K562 (cell line): ENCODE measurements at regions not wholly inside any gene's neighbourhood (a gene's known extent, or its start where the extent isn't known, plus 50 kb on each side); places are given as distances from the start of the nearest gene placed in this dataset.

ENCODE experiments used
- ATAC-seq: fragments of 200-7000 bp; cut with Tn5 transposase; 3 replicates; pipeline ENCODE4 v1.9.1; 2020; ENCODE audit warnings: moderate library complexity
- BruUV-seq: library from RNA; stranded (reverse); fragments of 400-500 nt; replicated peaks from 2 replicates; lab custom pipeline; 2021; lab: Mats Ljungman, UMichigan
- CTCF ChIA-PET: fragments of 300-600 bp; formaldehyde crosslinking; extraction: SDS; loops from one replicate; lab custom pipeline; 2021; ENCODE audit warnings: low intra/inter-chr PET ratio; lab: Yijun Ruan, JAX
- POLR2A ChIA-PET: fragments of 300-600, 350-650 bp; sonication (Branson Sonifier 250); formaldehyde crosslinking; extraction: SDS; loops from one replicate; lab custom pipeline; 2021; ENCODE audit warnings: antibody characterized with exemption, inconsistent platforms; lab: Yijun Ruan, JAX
- DNase-seq, 4 experiments: peaks; one replicate each; pipeline versions ENCODE4 v3.0.0 to v3.0.0-alpha.2; 2011 to 2018; ENCODE audit warnings: low spot score in 3 of 4, mixed read lengths in 3 of 4; ENCODE audit errors: extremely low read depth in 1 of 4
- FAIRE-seq: peaks from 2 replicates; lab custom pipeline; 2011; peaks lifted over from hg19 to GRCh38; lab: Jason Lieb, UNC
- H2AFZ ChIP-seq: 2 replicates; pipeline ENCODE4 v1.6.0; 2011; ENCODE audit warnings: low read depth, low read length, control low read depth, inconsistent platforms
- H3K27ac ChIP-seq: fragments of 200-600 bp; 3 replicates; pipeline ENCODE4 v1.8.0; 2011; ENCODE audit warnings: low read depth, mild to moderate bottlenecking, control low read depth, inconsistent platforms, low read length, moderate library complexity, mixed read lengths; ENCODE audit errors: extremely low read depth
- H3K27me3 ChIP-seq, 2 experiments: fragments of 300-600 bp in 1 of 2; 2 replicates in 1 of 2; 3 replicates in 1 of 2; pipeline versions ENCODE4 v1.6.0 to v1.8.0; 2011; ENCODE audit warnings: inconsistent platforms in 2 of 2, low read length in 2 of 2, mild to moderate bottlenecking in 1 of 2, mixed read lengths in 1 of 2, moderate library complexity in 1 of 2; ENCODE audit not compliant: control insufficient read depth in 2 of 2, insufficient read depth in 2 of 2
- H3K36me3 ChIP-seq: fragments of 300-600 bp; 3 replicates; pipeline ENCODE4 v1.8.0; 2011; ENCODE audit warnings: mild to moderate bottlenecking, low read length, inconsistent platforms; ENCODE audit not compliant: control insufficient read depth, insufficient read depth
- H3K4me1 ChIP-seq, 2 experiments: fragments of 200-600 bp in 1 of 2; replicated peaks in 1 of 2; 2 replicates in 1 of 2; 3 replicates in 1 of 2; pipeline versions ENCODE4 v1.5.1 to v1.8.0; 2011; ENCODE audit warnings: inconsistent platforms in 2 of 2, low read length in 2 of 2, mild to moderate bottlenecking in 1 of 2, mixed read lengths in 1 of 2, moderate library complexity in 1 of 2; ENCODE audit not compliant: control insufficient read depth in 2 of 2, insufficient read depth in 2 of 2
- H3K4me2 ChIP-seq: 2 replicates; pipeline ENCODE4 v1.6.1; 2011; ENCODE audit warnings: low read length, control low read depth, inconsistent platforms, mixed read lengths; ENCODE audit not compliant: insufficient read depth
- H3K4me3 ChIP-seq: fragments of 200-600 bp; sonication (generic), shearing (Covaris generic); 2 replicates; pipeline ENCODE4 v1.5.1; 2016; ENCODE audit warnings: control low read depth, inconsistent platforms
- H3K79me2 ChIP-seq: fragments of 200-600 bp; 3 replicates; pipeline ENCODE4 v1.8.0; 2011; ENCODE audit warnings: low read length, inconsistent platforms; ENCODE audit not compliant: control insufficient read depth, insufficient read depth
- H3K9ac ChIP-seq, 2 experiments: 2 replicates each; pipeline versions ENCODE4 v1.6.0 to v1.6.1; 2011; ENCODE audit warnings: low read depth in 2 of 2, low read length in 2 of 2, control low read depth in 1 of 2, inconsistent platforms in 1 of 2, mild to moderate bottlenecking in 1 of 2, mixed read lengths in 1 of 2; ENCODE audit not compliant: insufficient read depth in 1 of 2
- H3K9me1 ChIP-seq: one replicate; pipeline ENCODE4 v1.6.0; 2011; ENCODE audit warnings: inconsistent platforms, mild to moderate bottlenecking, low read length, moderate library complexity; ENCODE audit not compliant: control insufficient read depth, insufficient read depth
- H3K9me3 ChIP-seq: replicated peaks from 2 replicates; pipeline ENCODE4 v1.5.1; 2011; ENCODE audit warnings: low read depth, low read length, inconsistent platforms; ENCODE audit not compliant: control insufficient read depth, insufficient read depth
- H4K20me1 ChIP-seq: replicated peaks from 2 replicates; pipeline ENCODE4 v1.6.1; 2011; ENCODE audit warnings: low read length, inconsistent platforms, mixed read lengths; ENCODE audit not compliant: control insufficient read depth, insufficient read depth
- CBX8 ChIP-seq: fragments of 200-600 bp; sonication (generic); IDR thresholded peaks from 2 replicates; pipeline ENCODE4 v1.6.1; 2012; ENCODE audit warnings: borderline replicate concordance, mixed run types, low read depth, mild to moderate bottlenecking, moderate library complexity, mixed read lengths, low read length, control low read depth, inconsistent platforms; ENCODE audit not compliant: poor library complexity, severe bottlenecking; ENCODE audit errors: extremely low read depth
- HNRNPH1 ChIP-seq: fragments of 200-400 bp; formaldehyde crosslinking; optimal IDR thresholded peaks from 2 replicates; pipeline ENCODE3; 2017; ENCODE audit warnings: low read depth, mild to moderate bottlenecking, low read length, moderate library complexity
- JUN ChIP-seq, 2 experiments: sonication (generic) in 1 of 2; formaldehyde crosslinking in 1 of 2; IDR thresholded peaks; 2 replicates each; pipeline versions ENCODE4 v1.6.1 to v1.8.0; 2012 to 2022; ENCODE audit warnings: borderline replicate concordance in 2 of 2, mild to moderate bottlenecking in 2 of 2, improper control_type of control experiment in 1 of 2, low read depth in 1 of 2, low read length in 1 of 2, missing genetic modification reagents in 1 of 2
- L3MBTL2 ChIP-seq: fragments of 450-650 bp; IDR thresholded peaks from 2 replicates; pipeline ENCODE4 v1.6.1; 2016; ENCODE audit warnings: mild to moderate bottlenecking, moderate library complexity
- LCOR ChIP-seq: sonication (generic); formaldehyde crosslinking; IDR thresholded peaks from 2 replicates; pipeline ENCODE4 v1.8.0; 2022; ENCODE audit warnings: mild to moderate bottlenecking, missing genetic modification reagents
- MAFG ChIP-seq: fragments of 450-650 bp; conservative IDR thresholded peaks from 2 replicates; pipeline ENCODE4 v1.6.1; 2016; ENCODE audit warnings: missing genetic modification characterization, missing compliant biosample characterization
- MTA3 ChIP-seq: fragments of 450-650 bp; formaldehyde crosslinking; IDR thresholded peaks from 2 replicates; pipeline ENCODE4 v1.6.1; 2017; ENCODE audit warnings: mild to moderate bottlenecking, borderline replicate concordance
- NCOA6 ChIP-seq: fragments of 450-650 bp; IDR thresholded peaks from 2 replicates; pipeline ENCODE4 v1.6.1; 2017; ENCODE audit warnings: mild to moderate bottlenecking
- RUNX1 ChIP-seq: sonication (generic); IDR thresholded peaks from 2 replicates; pipeline ENCODE4 v1.6.1; 2016; ENCODE audit warnings: antibody characterized with exemption, low read depth
- SP1 ChIP-seq: sonication (generic); formaldehyde crosslinking; IDR thresholded peaks from 2 replicates; pipeline ENCODE4 v1.8.1; 2022; ENCODE audit warnings: mild to moderate bottlenecking, missing genetic modification reagents
- TBP ChIP-seq: optimal IDR thresholded peaks from 2 replicates; pipeline ENCODE3; 2011; ENCODE audit warnings: low read depth, low read length, improper control_type of control experiment
- TCF3 ChIP-seq: sonication (generic); formaldehyde crosslinking; IDR thresholded peaks from 2 replicates; pipeline ENCODE4 v1.4.0; 2020; ENCODE audit warnings: mild to moderate bottlenecking, missing genetic modification reagents
- ZNF165 ChIP-seq: fragments of 250-450 bp; sonication (Bioruptor Pico); IDR thresholded peaks from 2 replicates; pipeline ENCODE4 v1.4.0; 2020; ENCODE audit warnings: borderline replicate concordance
- ZNF184 ChIP-seq: sonication (generic); formaldehyde crosslinking; IDR thresholded peaks from 2 replicates; pipeline ENCODE4 v1.5.0; 2020; ENCODE audit warnings: missing genetic modification reagents
- ZNF318 ChIP-seq, 2 experiments: fragments of 450-650 bp; IDR thresholded peaks; 2 replicates each; pipeline ENCODE4 v1.6.1; 2016; ENCODE audit warnings: mild to moderate bottlenecking in 2 of 2, borderline replicate concordance in 1 of 2, low read depth in 1 of 2, moderate library complexity in 1 of 2
- ZNF444 ChIP-seq: fragments of 250-450 bp; sonication (Bioruptor Pico); IDR thresholded peaks from 2 replicates; pipeline ENCODE4 v1.4.0; 2020; ENCODE audit warnings: mild to moderate bottlenecking, moderate library complexity
- WGBS: fragments of 100-300 bp; shearing (Covaris generic); methylation state at CpG from one replicate; pipeline ENCODE4 v1.1.6; 2016; ENCODE audit warnings: low coverage, mixed read lengths; ENCODE audit not compliant: insufficient coverage; ENCODE audit errors: missing lambda C conversion rate; 5-methylcytosine and 5-hydroxymethylcytosine counted together
- in situ Hi-C: fragments of 300-500 bp; cut with MboI; formaldehyde crosslinking; loops from 4 replicates; pipeline ENCODE4 v1.15.0; 2018; ENCODE audit warnings: inconsistent platforms, mixed read lengths
- intact Hi-C: fragments of 100-400 bp; cut with micrococcal nuclease; formaldehyde crosslinking; loops from 2 replicates; pipeline ENCODE4 v1.14.2; 2022

- 8% methylated on average over 1 of the region's 1 CpG for WGBS
- no peak overlapping the region for H3K4me2 ChIP-seq
- CTCF ChIA-PET = no interaction called here
- TF ChIP-seq MAFG = no peak
- no peak for TF ChIP-seq ZNF165 (CRISPR knock-in tag)
- no peak for TF ChIP-seq LCOR (CRISPR knock-in tag)
- no peak for TF ChIP-seq MTA3
- TF ChIP-seq NCOA6 = no peak
- TF ChIP-seq CBX8 = no peak
- TF ChIP-seq JUN (IDR thresholded peaks at IDR 0.05; ENCODE audit: borderline replicate concordance, low read depth, low read length) = no peak
- no peak for TF ChIP-seq JUN (CRISPR knock-in tag; IDR thresholded peaks at IDR 0.05; ENCODE audit: borderline replicate concordance)
- TF ChIP-seq ZNF444 (CRISPR knock-in tag) = no peak
- no peak for TF ChIP-seq TBP
- no peak for TF ChIP-seq SP1
- no peak for TF ChIP-seq L3MBTL2
- no peak for TF ChIP-seq ZNF184 (CRISPR knock-in tag)
- no peak for TF ChIP-seq TCF3 (CRISPR knock-in tag)
- TF ChIP-seq HNRNPH1 = no peak
- no peak for TF ChIP-seq ZNF318 (IDR thresholded peaks at IDR 0.05; ENCODE audit: borderline replicate concordance in 1 of 2, low read depth in 1 of 2)
- no peak for TF ChIP-seq RUNX1
Measured at GRCh38 chr5:106854105-106854687, 816.5 kb downstream of the EFNA5 start.

More at GRCh38 chr5:106854105-106854687, 816.5 kb downstream of the EFNA5 start:
- ATAC-seq (no peak), DNase-seq (no peak), FAIRE-seq (no peak)
- intact Hi-C loops = no loop called here
- Histone ChIP-seq H3K79me2 (no peaks in the 10 kb centered on the region), H3K4me3 (no peak overlapping the region), H3K36me3 (no peaks in the 10 kb centered on the region), H3K27me3 (no peaks in the 10 kb centered on the region), H3K9ac (no peak overlapping the region), H3K9me3 (no peaks in the 10 kb centered on the region), H3K4me1 (no peaks in the 10 kb centered on the region), H4K20me1 (no peaks in the 10 kb centered on the region), H3K9me1 (no peaks in the 10 kb centered on the region), H2AFZ (no peak overlapping the region), H3K27ac (no peak overlapping the region)
- in situ Hi-C loops = no loop called here
- no TSS peak for BruUV-seq
- POLR2A ChIA-PET = no interaction called here
